SK-N-SH treated with all-trans-retinoic acid at 6 μM for 48 hours (cell line): ENCODE measurements at regions not wholly inside any gene's neighbourhood (a gene's known extent, or its start where the extent isn't known, plus 50 kb on each side); places are given as distances from the start of the nearest gene placed in this dataset.

Source experiments
- ATAC-seq: fragments of 200-7000 bp; cut with Tn5 transposase; 3 replicates; pipeline ENCODE4 v1.9.1; 2020; ENCODE audit warnings: mild to moderate bottlenecking, moderate library complexity
- ARNTL ChIP-seq: fragments of 450-650 bp; formaldehyde crosslinking; IDR thresholded peaks from 2 replicates; pipeline ENCODE4 v1.5.0; 2020; ENCODE audit warnings: low read depth, mild to moderate bottlenecking, moderate library complexity, borderline replicate concordance
- CREB5 ChIP-seq: fragments of 250-450 bp; sonication (Bioruptor Pico); IDR thresholded peaks from 2 replicates; pipeline ENCODE4 v1.5.1; 2020; ENCODE audit warnings: low read depth, mild to moderate bottlenecking, moderate library complexity
- CSDC2 ChIP-seq: fragments of 250-450 bp; sonication (Bioruptor Pico); IDR thresholded peaks from 2 replicates; pipeline ENCODE4 v1.5.0; 2020; ENCODE audit warnings: mild to moderate bottlenecking, moderate library complexity
- ESRRG ChIP-seq: fragments of 250-450 bp; sonication (Bioruptor Pico); IDR thresholded peaks from 2 replicates; pipeline ENCODE4 v1.6.1; 2021; ENCODE audit warnings: mild to moderate bottlenecking
- GLIS3 ChIP-seq: fragments of 250-450 bp; sonication (Bioruptor Pico); IDR thresholded peaks from 2 replicates; pipeline ENCODE4 v1.5.0; 2020; ENCODE audit warnings: mild to moderate bottlenecking, moderate library complexity
- OSR1 ChIP-seq: fragments of 250-450 bp; sonication (Bioruptor Pico); IDR thresholded peaks from 2 replicates; pipeline ENCODE4 v1.8.0; 2022; ENCODE audit warnings: moderate library complexity, mild to moderate bottlenecking, inconsistent platforms
- PATZ1 ChIP-seq: fragments of 250-450 bp; sonication (Bioruptor Pico); IDR thresholded peaks from 2 replicates; pipeline ENCODE4 v1.8.0; 2020; ENCODE audit warnings: mild to moderate bottlenecking, moderate library complexity, borderline replicate concordance
- PPARA ChIP-seq: fragments of 250-450 bp; sonication (Bioruptor Pico); IDR thresholded peaks from 2 replicates; pipeline ENCODE4 v1.5.0; 2020; ENCODE audit warnings: mild to moderate bottlenecking, borderline replicate concordance
- RARB ChIP-seq: fragments of 250-450 bp; sonication (Bioruptor Pico); IDR thresholded peaks from 2 replicates; pipeline ENCODE4 v1.8.0; 2021; ENCODE audit warnings: mild to moderate bottlenecking, moderate library complexity
- TCF4 ChIP-seq: fragments of 250-450 bp; sonication (Bioruptor Pico); IDR thresholded peaks from 2 replicates; pipeline ENCODE4 v1.8.0; 2021; ENCODE audit warnings: mild to moderate bottlenecking, moderate library complexity, borderline replicate concordance
- TOX ChIP-seq: fragments of 250-450 bp; sonication (Bioruptor Pico); IDR thresholded peaks from 2 replicates; pipeline ENCODE4 v1.8.0; 2021; ENCODE audit warnings: mild to moderate bottlenecking, moderate library complexity, borderline replicate concordance
- TSHZ2 ChIP-seq: fragments of 250-450 bp; sonication (Bioruptor Pico); IDR thresholded peaks from 2 replicates; pipeline ENCODE4 v1.5.0; 2020; ENCODE audit warnings: mild to moderate bottlenecking, moderate library complexity
- ZC3H10 ChIP-seq: fragments of 250-450 bp; sonication (Bioruptor Pico); IDR thresholded peaks from 2 replicates; pipeline ENCODE4 v1.5.1; 2021; ENCODE audit warnings: mild to moderate bottlenecking, moderate library complexity
- ZFP3 ChIP-seq: fragments of 250-450 bp; sonication (Bioruptor Pico); IDR thresholded peaks from 2 replicates; pipeline ENCODE4 v1.5.0; 2020; ENCODE audit warnings: mild to moderate bottlenecking, moderate library complexity
- ZNF565 ChIP-seq: fragments of 450-650 bp; formaldehyde crosslinking; conservative IDR thresholded peaks from 2 replicates; pipeline ENCODE4 v1.5.0; 2020; ENCODE audit warnings: low read depth, mild to moderate bottlenecking, moderate library complexity
- ZNF70 ChIP-seq: fragments of 450-650 bp; formaldehyde crosslinking; IDR thresholded peaks from 2 replicates; pipeline ENCODE4 v1.5.0; 2020; ENCODE audit warnings: mild to moderate bottlenecking, moderate library complexity
- ZNF8 ChIP-seq: fragments of 450-650 bp; formaldehyde crosslinking; IDR thresholded peaks from 2 replicates; pipeline ENCODE4 v1.5.0; 2020; ENCODE audit warnings: mild to moderate bottlenecking, moderate library complexity

- TF ChIP-seq PATZ1 (CRISPR knock-in tag) (no peak), TCF4 (CRISPR knock-in tag) (no peak)
- TF ChIP-seq, all 23 proteins: peak for 0
Observed at GRCh38 chr12:93080994-93081809, 152.1 kb upstream of the EEA1 start (continued).

- no peak for ATAC-seq
- TF ChIP-seq TSHZ2 (CRISPR knock-in tag) = no peak
- no peak for TF ChIP-seq ARNTL (CRISPR knock-in tag)
- TF ChIP-seq TOX = no peak
- no peak for TF ChIP-seq PPARA (CRISPR knock-in tag)
- TF ChIP-seq RARB (CRISPR knock-in tag) = no peak
- TF ChIP-seq ZC3H10 (CRISPR knock-in tag) = no peak
- no peak for TF ChIP-seq GLIS3 (CRISPR knock-in tag)
- TF ChIP-seq TCF4 (CRISPR knock-in tag) = no peak
- TF ChIP-seq CREB5 (CRISPR knock-in tag) = no peak
- no peak for TF ChIP-seq ESRRG (CRISPR knock-in tag)
Observed at GRCh38 chr12:93081810-93082165, 152.7 kb upstream of the EEA1 start.

- TF ChIP-seq TOX (no peak), OSR1 (CRISPR knock-in tag) (no peak), ZFP3 (CRISPR knock-in tag) (no peak), ZNF8 (CRISPR knock-in tag) (no peak), ZNF565 (CRISPR knock-in tag) (no peak), PATZ1 (CRISPR knock-in tag) (no peak)
- ATAC-seq = no peak
Observed at GRCh38 chr12:93085383-93086287, 156.5 kb upstream of the EEA1 start.

GRCh38 chr12:93086288-93086727 lies 157.2 kb upstream of the EEA1 start:
- no peak for TF ChIP-seq PPARA (CRISPR knock-in tag)
- no peak for TF ChIP-seq ARNTL (CRISPR knock-in tag)
- no peak for TF ChIP-seq CSDC2 (CRISPR knock-in tag)
- TF ChIP-seq ZNF70 (CRISPR knock-in tag) = no peak
- no peak for ATAC-seq
